Mesothelial cell of epicardium (in vitro differentiated cells): ENCODE measurements at regions not wholly inside any gene's neighbourhood (a gene's known extent, or its start where the extent isn't known, plus 50 kb on each side); places are given as distances from the start of the nearest gene placed in this dataset.

Source experiments
- DNase-seq, 2 experiments: peaks; one replicate each; pipeline ENCODE4 v3.0.0; 2021; ENCODE audit warnings: low spot score in 2 of 2; ENCODE audit not compliant: unreplicated experiment in 2 of 2
- H3K27ac Mint-ChIP-seq: 2 replicates; pipeline ENCODE4 v1.8.0; 2021; ENCODE audit warnings: mixed read lengths
- H3K27me3 Mint-ChIP-seq: 2 replicates; pipeline ENCODE4 v1.8.0; 2021; ENCODE audit warnings: low read depth, mixed read lengths
- H3K36me3 Mint-ChIP-seq: 2 replicates; pipeline ENCODE4 v1.8.0; 2021; ENCODE audit warnings: mixed read lengths
- H3K4me1 Mint-ChIP-seq: 2 replicates; pipeline ENCODE4 v1.8.0; 2021; ENCODE audit warnings: mixed read lengths
- H3K4me3 Mint-ChIP-seq: 2 replicates; pipeline ENCODE4 v1.8.0; 2021; ENCODE audit warnings: mild to moderate bottlenecking, moderate library complexity, mixed read lengths
- H3K9me3 Mint-ChIP-seq: 2 replicates; pipeline ENCODE4 v1.8.0; 2021; ENCODE audit warnings: mixed read lengths
- TF ChIP-seq, protein P1 (sequence below): fragments of 200-600 bp; sonication (generic); IDR thresholded peaks from one replicate; pipeline ENCODE4 v1.5.0; 2021; ENCODE audit warnings: antibody characterized with exemption; ENCODE audit not compliant: unreplicated experiment

DNA sequence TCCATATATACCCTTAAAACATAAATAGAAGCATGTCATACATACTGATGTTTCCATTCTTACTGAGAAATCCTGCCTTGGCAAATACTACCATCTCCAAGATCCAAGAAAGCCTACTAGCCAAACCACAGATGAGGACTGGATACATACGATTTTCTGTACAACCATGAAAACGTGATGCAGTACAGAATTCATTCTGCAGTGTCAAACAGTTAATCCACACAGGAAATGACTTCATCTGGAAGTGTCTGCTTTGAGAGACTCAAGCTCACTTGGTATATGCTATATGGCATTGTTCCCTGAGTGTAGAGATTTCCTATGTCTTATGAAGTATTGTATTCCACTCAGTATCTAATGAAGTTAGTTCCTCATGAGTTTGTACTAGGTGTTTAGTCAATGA, 94.3 kb downstream of the CT47B1 start:
- DNase-seq: no peak
- peaks cover 21% of the 10 kb centered on the region for H3K9me3 Mint-ChIP-seq
- peaks cover 7% of the 10 kb centered on the region for H3K27me3 Mint-ChIP-seq
- no peak overlapping the region for H3K4me3 Mint-ChIP-seq
- H3K27ac Mint-ChIP-seq: no peak overlapping the region
- no peaks in the 10 kb centered on the region for H3K36me3 Mint-ChIP-seq
- H3K4me1 Mint-ChIP-seq: no peaks in the 10 kb centered on the region
- TF ChIP-seq, protein P1, sequence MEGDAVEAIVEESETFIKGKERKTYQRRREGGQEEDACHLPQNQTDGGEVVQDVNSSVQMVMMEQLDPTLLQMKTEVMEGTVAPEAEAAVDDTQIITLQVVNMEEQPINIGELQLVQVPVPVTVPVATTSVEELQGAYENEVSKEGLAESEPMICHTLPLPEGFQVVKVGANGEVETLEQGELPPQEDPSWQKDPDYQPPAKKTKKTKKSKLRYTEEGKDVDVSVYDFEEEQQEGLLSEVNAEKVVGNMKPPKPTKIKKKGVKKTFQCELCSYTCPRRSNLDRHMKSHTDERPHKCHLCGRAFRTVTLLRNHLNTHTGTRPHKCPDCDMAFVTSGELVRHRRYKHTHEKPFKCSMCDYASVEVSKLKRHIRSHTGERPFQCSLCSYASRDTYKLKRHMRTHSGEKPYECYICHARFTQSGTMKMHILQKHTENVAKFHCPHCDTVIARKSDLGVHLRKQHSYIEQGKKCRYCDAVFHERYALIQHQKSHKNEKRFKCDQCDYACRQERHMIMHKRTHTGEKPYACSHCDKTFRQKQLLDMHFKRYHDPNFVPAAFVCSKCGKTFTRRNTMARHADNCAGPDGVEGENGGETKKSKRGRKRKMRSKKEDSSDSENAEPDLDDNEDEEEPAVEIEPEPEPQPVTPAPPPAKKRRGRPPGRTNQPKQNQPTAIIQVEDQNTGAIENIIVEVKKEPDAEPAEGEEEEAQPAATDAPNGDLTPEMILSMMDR: no peak

DNA sequence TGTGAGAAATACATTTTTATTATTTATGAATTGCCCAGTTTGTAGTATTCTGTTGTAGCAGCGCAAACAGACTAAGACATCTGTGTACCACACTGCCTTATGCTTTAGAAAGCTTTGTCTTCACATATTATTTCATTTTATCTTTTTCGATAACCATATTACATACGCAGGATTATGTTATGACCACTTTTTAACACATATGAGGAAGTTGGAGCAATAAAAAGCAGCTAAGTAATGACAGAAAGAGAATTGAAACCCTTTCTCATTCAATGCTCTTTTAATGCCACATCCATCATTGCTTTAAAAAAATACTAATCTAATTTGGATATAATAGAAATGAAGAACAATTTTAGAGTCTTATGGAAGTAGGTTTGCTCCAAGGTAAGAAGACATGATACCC, 99.7 kb downstream of the CT47B1 start:
- Mint-ChIP-seq H3K27me3 (no peaks in the 10 kb centered on the region), H3K4me3 (no peak overlapping the region), H3K4me1 (peaks cover 7% of the 10 kb centered on the region), H3K9me3 (peaks cover 16% of the 10 kb centered on the region), H3K27ac (no peak overlapping the region), H3K36me3 (no peaks in the 10 kb centered on the region)
- TF ChIP-seq, protein P1: no peak
- no peak for DNase-seq

DNA sequence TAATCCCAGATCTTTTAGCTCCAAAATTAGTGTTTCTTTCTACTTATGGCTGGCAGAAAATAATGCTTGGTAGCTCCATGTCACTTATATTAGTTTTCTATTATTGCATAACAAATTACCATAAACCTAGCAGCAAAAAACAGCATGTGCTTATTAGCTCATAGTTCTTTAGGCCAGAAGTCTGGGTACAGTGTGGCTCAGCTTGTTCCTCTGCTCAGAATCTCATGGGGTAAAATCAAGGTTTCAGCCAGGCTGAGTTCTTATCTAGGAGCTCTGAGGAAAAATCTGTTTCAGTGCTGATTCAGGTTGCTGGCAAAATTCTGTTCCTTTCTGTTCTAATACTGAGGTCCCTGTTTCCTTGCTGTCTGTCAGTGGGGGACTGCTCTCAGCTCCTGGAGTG, 101.1 kb downstream of the CT47B1 start:
- H3K9me3 Mint-ChIP-seq: peaks cover 13% of the 10 kb centered on the region
- no peak overlapping the region for H3K4me3 Mint-ChIP-seq
- no peaks in the 10 kb centered on the region for H3K27me3 Mint-ChIP-seq
- peaks cover 7% of the 10 kb centered on the region for H3K4me1 Mint-ChIP-seq
- no peak for DNase-seq
- TF ChIP-seq, protein P1: no peak
- no peak overlapping the region for H3K27ac Mint-ChIP-seq
- H3K36me3 Mint-ChIP-seq: no peaks in the 10 kb centered on the region

DNA sequence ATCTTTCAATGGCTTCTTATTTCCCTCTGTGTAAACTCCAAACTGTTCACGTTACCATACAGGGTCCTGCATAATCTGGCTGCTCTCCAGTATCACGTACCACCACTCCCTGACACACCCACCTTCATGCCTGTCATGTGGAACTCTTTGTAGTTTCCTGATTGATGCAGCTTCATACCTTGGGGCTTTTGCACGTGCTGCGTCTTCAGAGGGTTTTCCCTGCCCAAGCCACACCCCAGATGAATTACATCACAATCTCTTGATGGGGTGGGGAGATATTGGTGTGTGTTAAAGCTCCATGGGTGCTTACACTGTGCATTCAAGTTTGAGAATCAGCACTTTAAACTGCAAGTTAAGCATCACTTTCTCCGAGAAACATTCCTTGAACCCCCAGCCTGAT, 101.9 kb downstream of the CT47B1 start:
- TF ChIP-seq, protein P1: no peak
- no peaks in the 10 kb centered on the region for H3K36me3 Mint-ChIP-seq
- H3K4me1 Mint-ChIP-seq: peaks cover 7% of the 10 kb centered on the region

DNA sequence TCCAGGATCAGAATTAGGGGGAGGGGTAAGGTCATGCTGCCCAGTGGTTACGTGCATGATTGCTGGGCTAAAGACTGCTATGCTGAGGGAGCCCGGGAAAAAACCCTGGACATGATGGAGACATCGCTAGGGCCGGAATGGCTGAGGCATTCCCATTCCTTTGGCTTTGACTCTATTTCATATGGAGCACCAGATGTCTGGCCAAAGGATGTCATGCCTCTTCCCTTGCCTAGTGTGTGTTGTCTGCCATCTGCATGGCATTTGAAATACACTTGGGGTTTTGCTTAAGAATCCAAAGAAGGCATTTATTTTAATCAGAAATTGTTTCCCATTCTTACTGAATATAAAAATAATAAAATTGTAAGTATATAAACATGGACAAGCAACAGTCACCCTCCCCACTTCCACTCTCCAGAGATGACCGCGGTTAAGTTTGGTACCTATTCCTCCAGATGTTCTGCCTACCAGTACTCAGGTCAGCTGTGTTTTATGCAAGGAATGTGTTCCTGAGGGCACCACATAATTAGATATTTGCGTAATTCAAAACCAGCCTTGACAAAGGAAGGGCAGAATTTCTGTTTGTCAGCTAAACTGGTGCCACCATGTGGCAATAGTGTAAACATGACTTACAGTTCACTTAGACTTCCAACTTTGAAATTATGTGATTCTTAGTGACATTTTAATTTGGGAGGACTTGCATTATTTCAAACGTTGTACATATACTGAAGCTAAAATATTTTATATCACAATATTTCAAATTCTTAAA, 105.9 kb downstream of the CT47B1 start:
- Mint-ChIP-seq H3K4me1 (peaks cover 7% of the 10 kb centered on the region), H3K4me3 (no peak overlapping the region), H3K27me3 (no peaks in the 10 kb centered on the region), H3K9me3 (peaks cover 10% of the 10 kb centered on the region), H3K36me3 (no peaks in the 10 kb centered on the region), H3K27ac (no peak overlapping the region)
- TF ChIP-seq, protein P1: peak; percentile 21
- no peak for DNase-seq

More for the DNA sequence above, 101.9 kb downstream of the CT47B1 start:
- Mint-ChIP-seq H3K27ac (no peak overlapping the region), H3K27me3 (no peaks in the 10 kb centered on the region), H3K9me3 (peaks cover 13% of the 10 kb centered on the region), H3K4me3 (no peak overlapping the region)
- DNase-seq: no peak
